SU-DHL-6 (cell line): ENCODE measurements at regions not wholly inside any gene's neighbourhood (a gene's known extent, or its start where the extent isn't known, plus 50 kb on each side); places are given as distances from the start of the nearest gene placed in this dataset.

ENCODE experiments used
- H2AFZ ChIP-seq: fragments of 200-600 bp; sonication (generic); 2 replicates; pipeline ENCODE4 v1.6.1; 2014; ENCODE audit warnings: low read depth, mild to moderate bottlenecking, moderate library complexity, mixed read lengths, antibody characterized with exemption, low read length; ENCODE audit not compliant: severe bottlenecking
- H3F3A ChIP-seq: fragments of 200-600 bp; shearing (Covaris generic); 2 replicates; pipeline ENCODE4 v1.6.0; 2016; ENCODE audit warnings: antibody characterized with exemption, mild to moderate bottlenecking; ENCODE audit not compliant: insufficient read depth
- H3K27ac ChIP-seq: fragments of 200-600 bp; sonication (generic); 2 replicates; pipeline ENCODE4 v1.5.1; 2016; ENCODE audit warnings: low read depth, mild to moderate bottlenecking, low read length, moderate library complexity, mixed read lengths
- H3K27me3 ChIP-seq: fragments of 200-600 bp; sonication (generic), shearing (Covaris generic); 2 replicates; pipeline ENCODE4 v1.6.0; 2014; ENCODE audit warnings: mild to moderate bottlenecking, low read length
- H3K36me3 ChIP-seq: fragments of 200-600 bp; sonication (generic); 2 replicates; pipeline ENCODE4 v1.6.1; 2014; ENCODE audit warnings: mild to moderate bottlenecking, low read length, mixed read lengths
- H3K4me2 ChIP-seq: fragments of 300-600, 200-600 bp; shearing (Covaris generic), sonication (generic); 2 replicates; pipeline ENCODE4 v1.6.0; 2014; ENCODE audit warnings: low read length, low read depth, mild to moderate bottlenecking; ENCODE audit not compliant: poor library complexity, severe bottlenecking
- H3K4me3 ChIP-seq: fragments of 200-600 bp; sonication (generic); 2 replicates; pipeline ENCODE4 v1.5.1; 2014; ENCODE audit warnings: antibody characterized with exemption, low read length, mild to moderate bottlenecking, mixed read lengths; ENCODE audit not compliant: insufficient read depth, poor library complexity, severe bottlenecking
- H3K79me2 ChIP-seq: fragments of 200-600 bp; sonication (generic); 2 replicates; pipeline ENCODE4 v1.6.1; 2014; ENCODE audit warnings: mild to moderate bottlenecking, low read length, moderate library complexity; ENCODE audit not compliant: insufficient read depth
- H3K9ac ChIP-seq: fragments of 200-600 bp; sonication (generic); 2 replicates; pipeline ENCODE4 v1.7.0; 2014; ENCODE audit warnings: mild to moderate bottlenecking, low read length
- H3K9me2 ChIP-seq: fragments of 200-600 bp; sonication (generic); replicated peaks from 2 replicates; pipeline ENCODE4 v1.6.1; 2014; ENCODE audit warnings: low read length; ENCODE audit not compliant: insufficient read depth
- H3K9me3 ChIP-seq: fragments of 200-600 bp; sonication (generic); 2 replicates; pipeline ENCODE4 v1.6.1; 2014; ENCODE audit warnings: low read length, mixed read lengths; ENCODE audit not compliant: insufficient read depth
- H4K20me1 ChIP-seq: fragments of 200-600 bp; sonication (generic); 2 replicates; pipeline ENCODE4 v1.6.1; 2014; ENCODE audit warnings: low read depth, mild to moderate bottlenecking, antibody characterized with exemption, low read length, moderate library complexity, mixed read lengths
- CTCF ChIP-seq: fragments of 200-600 bp; sonication (generic); IDR thresholded peaks from one replicate; pipeline ENCODE4 v1.5.1; 2017; ENCODE audit warnings: antibody characterized with exemption, mild to moderate bottlenecking, low read length, moderate library complexity; ENCODE audit not compliant: insufficient read depth, poor library complexity, severe bottlenecking
- EZH2phosphoT487 ChIP-seq: fragments of 200-600 bp; sonication (generic), shearing (Covaris generic); conservative IDR thresholded peaks from 2 replicates; pipeline ENCODE4 v1.6.1; 2018; ENCODE audit warnings: mild to moderate bottlenecking, antibody characterized with exemption, low read length, moderate library complexity, mixed read lengths

- no peaks in the 10 kb centered on the region for H4K20me1 ChIP-seq
- H3K4me3 ChIP-seq, result no peak overlapping the region
- no peaks in the 10 kb centered on the region for H3K27me3 ChIP-seq
- no peak overlapping the region for H3K4me2 ChIP-seq
- no peak overlapping the region for H2AFZ ChIP-seq
- no peaks in the 10 kb centered on the region for H3K9me3 ChIP-seq
- H3K36me3 ChIP-seq, result no peaks in the 10 kb centered on the region
- no peaks in the 10 kb centered on the region for H3K79me2 ChIP-seq
- no peaks in the 10 kb centered on the region for H3K9me2 ChIP-seq
- no peak for TF ChIP-seq EZH2phosphoT487
- H3F3A ChIP-seq, result no peaks in the 10 kb centered on the region
- H3K9ac ChIP-seq, result no peak overlapping the region
- H3K27ac ChIP-seq, result no peak overlapping the region
Observed at GRCh38 chr5:85865296-85865695, 752.4 kb upstream of the COX7C start.

GRCh38 chr5:85868070-85868469 lies 749.7 kb upstream of the COX7C start:
- no peak for TF ChIP-seq EZH2phosphoT487
- TF ChIP-seq CTCF, result no peak
- Histone ChIP-seq H3K9me3 (no peaks in the 10 kb centered on the region), H2AFZ (no peak overlapping the region), H3K27me3 (no peaks in the 10 kb centered on the region), H3K4me2 (no peak overlapping the region), H3F3A (no peaks in the 10 kb centered on the region), H3K9ac (no peak overlapping the region), H4K20me1 (no peaks in the 10 kb centered on the region), H3K9me2 (no peaks in the 10 kb centered on the region), H3K36me3 (no peaks in the 10 kb centered on the region), H3K4me3 (no peak overlapping the region), H3K27ac (no peak overlapping the region), H3K79me2 (no peaks in the 10 kb centered on the region)

- Histone ChIP-seq H3K79me2 (no peaks in the 10 kb centered on the region), H3K36me3 (no peaks in the 10 kb centered on the region), H3F3A (no peaks in the 10 kb centered on the region), H2AFZ (no peak overlapping the region), H4K20me1 (no peaks in the 10 kb centered on the region), H3K4me2 (no peak overlapping the region), H3K9ac (no peak overlapping the region), H3K27ac (no peak overlapping the region), H3K9me2 (no peaks in the 10 kb centered on the region), H3K9me3 (no peaks in the 10 kb centered on the region), H3K27me3 (no peaks in the 10 kb centered on the region), H3K4me3 (no peak overlapping the region)
- TF ChIP-seq EZH2phosphoT487 (no peak), CTCF (no peak)
Observed at GRCh38 chr5:85893996-85894395, 723.7 kb upstream of the COX7C start.

GRCh38 chr5:85896514-85896913 lies 721.2 kb upstream of the COX7C start:
- H3K27me3 ChIP-seq, result no peaks in the 10 kb centered on the region
- no peaks in the 10 kb centered on the region for H4K20me1 ChIP-seq
- no peaks in the 10 kb centered on the region for H3K79me2 ChIP-seq
- H3K27ac ChIP-seq, result no peak overlapping the region
- H3K9ac ChIP-seq, result no peak overlapping the region
- H3F3A ChIP-seq, result no peaks in the 10 kb centered on the region
- no peaks in the 10 kb centered on the region for H3K36me3 ChIP-seq
- no peak overlapping the region for H2AFZ ChIP-seq
- no peak overlapping the region for H3K4me3 ChIP-seq
- H3K9me2 ChIP-seq, result no peaks in the 10 kb centered on the region
- H3K4me2 ChIP-seq, result no peak overlapping the region
- TF ChIP-seq EZH2phosphoT487, result no peak
- TF ChIP-seq CTCF, result no peak
- no peaks in the 10 kb centered on the region for H3K9me3 ChIP-seq
